ENCODE measurements at regions not wholly inside any gene's neighbourhood (a gene's known extent, or its start where the extent isn't known, plus 50 kb on each side); places are given as distances from the start of the nearest gene placed in this dataset.
A peak's percentile ranks its signal among the peaks of the same experiment; 100 is the strongest.

GRCh38 chr7:110386913-110387312, 704.0 kb upstream of the LRRN3 start:
- H3K4me3 Mint-ChIP-seq = no peak overlapping the region
- H3K27ac ChIP-seq = no peak overlapping the region

GRCh38 chr7:110387689-110388088, 703.2 kb upstream of the LRRN3 start:
- no peak overlapping the region for H3K4me3 Mint-ChIP-seq
- H3K9me3 Mint-ChIP-seq = no peaks in the 10 kb centered on the region
- H3K27me3 ChIP-seq = no peaks in the 10 kb centered on the region
- H3K36me3 Mint-ChIP-seq = no peaks in the 10 kb centered on the region
- no peak for DNase-seq (ENCODE audit: low spot score)
- no peak for TF ChIP-seq EZH2 (IDR thresholded peaks at IDR 0.05)
- no peak for TF ChIP-seq EZH2phosphoT487 (IDR thresholded peaks at IDR 0.05)
- TF ChIP-seq CTCF (IDR thresholded peaks at IDR 0.05) = no peak
- H3K4me2 ChIP-seq = no peak overlapping the region
- H3K9me3 ChIP-seq (ENCODE audit: low read depth) = no peaks in the 10 kb centered on the region
- peaks cover 4% of the 10 kb centered on the region for H3F3A ChIP-seq (ENCODE audit: low read depth)
- no peak overlapping the region for H3K4me3 ChIP-seq
- no peak overlapping the region for H2AFZ ChIP-seq (replicated peaks)
- H3K79me2 ChIP-seq (ENCODE audit: low read depth) = no peaks in the 10 kb centered on the region
- peaks cover 39% of the 10 kb centered on the region for H3K4me1 Mint-ChIP-seq
- peaks cover 20% of the 10 kb centered on the region for H3K4me1 ChIP-seq
- no peaks in the 10 kb centered on the region for H3K36me3 ChIP-seq
- H3K27ac ChIP-seq = no peak overlapping the region
- H3K27me3 Mint-ChIP-seq (ENCODE audit: insufficient read depth, low read depth) = no peaks in the 10 kb centered on the region
- no peak overlapping the region for H3K9ac ChIP-seq
- no peaks in the 10 kb centered on the region for H4K20me1 ChIP-seq (ENCODE audit: low read depth)
- no peak overlapping the region for H3K27ac Mint-ChIP-seq

More at GRCh38 chr7:110386913-110387312, 704.0 kb upstream of the LRRN3 start:
- H3K4me3 ChIP-seq = no peak overlapping the region
- H3K36me3 Mint-ChIP-seq = no peaks in the 10 kb centered on the region
- no peaks in the 10 kb centered on the region for H4K20me1 ChIP-seq (ENCODE audit: low read depth)
- peaks cover 4% of the 10 kb centered on the region for H3F3A ChIP-seq (ENCODE audit: low read depth)
- H3K79me2 ChIP-seq (ENCODE audit: low read depth) = no peaks in the 10 kb centered on the region
- H3K9ac ChIP-seq = no peak overlapping the region
- no peaks in the 10 kb centered on the region for H3K36me3 ChIP-seq
- peaks cover 44% of the 10 kb centered on the region for H3K4me1 Mint-ChIP-seq
- H3K9me3 ChIP-seq (ENCODE audit: low read depth) = no peaks in the 10 kb centered on the region
- peaks cover 26% of the 10 kb centered on the region for H3K4me1 ChIP-seq
- no peak for TF ChIP-seq EZH2 (IDR thresholded peaks at IDR 0.05)
- no peak for TF ChIP-seq CTCF (IDR thresholded peaks at IDR 0.05)
- TF ChIP-seq EZH2phosphoT487 (IDR thresholded peaks at IDR 0.05) = no peak
- no peaks in the 10 kb centered on the region for H3K9me3 Mint-ChIP-seq
- no peaks in the 10 kb centered on the region for H3K27me3 ChIP-seq
- H3K4me2 ChIP-seq = no peak overlapping the region
- H3K27me3 Mint-ChIP-seq (ENCODE audit: insufficient read depth, low read depth) = no peaks in the 10 kb centered on the region
- H2AFZ ChIP-seq (replicated peaks) = no peak overlapping the region
- H3K27ac Mint-ChIP-seq = no peak overlapping the region
- no peak for DNase-seq (ENCODE audit: low spot score)

- no peaks in the 10 kb centered on the region for H3K79me2 ChIP-seq (ENCODE audit: low read depth)
- H3K27me3 ChIP-seq = no peaks in the 10 kb centered on the region
- no peak overlapping the region for H3K4me3 ChIP-seq
- no peak overlapping the region for H3K4me3 Mint-ChIP-seq
- H3K9me3 Mint-ChIP-seq = no peaks in the 10 kb centered on the region
- no peaks in the 10 kb centered on the region for H3K27me3 Mint-ChIP-seq (ENCODE audit: insufficient read depth, low read depth)
- peak overlapping the region; percentile 89 for H3K27ac Mint-ChIP-seq
- H3K27ac ChIP-seq = no peak overlapping the region
- no peak for TF ChIP-seq EZH2phosphoT487 (IDR thresholded peaks at IDR 0.05)
- TF ChIP-seq EZH2 (IDR thresholded peaks at IDR 0.05) = no peak
- no peak for TF ChIP-seq CTCF (IDR thresholded peaks at IDR 0.05)
- H3K9ac ChIP-seq = no peak overlapping the region
- no peak for DNase-seq (ENCODE audit: low spot score)
- H2AFZ ChIP-seq (replicated peaks) = no peak overlapping the region
- no peaks in the 10 kb centered on the region for H4K20me1 ChIP-seq (ENCODE audit: low read depth)
- peaks cover 13% of the 10 kb centered on the region for H3K4me1 ChIP-seq
- H3F3A ChIP-seq (ENCODE audit: low read depth) = no peaks in the 10 kb centered on the region
- no peaks in the 10 kb centered on the region for H3K9me3 ChIP-seq (ENCODE audit: low read depth)
- no peaks in the 10 kb centered on the region for H3K36me3 Mint-ChIP-seq
- no peak overlapping the region for H3K4me2 ChIP-seq
- H3K4me1 Mint-ChIP-seq = peaks cover 32% of the 10 kb centered on the region
- no peaks in the 10 kb centered on the region for H3K36me3 ChIP-seq
These were observed 702.5 kb upstream of the LRRN3 start for GRCh38 chr7:110388457-110388856.

All from neural progenitor cell (in vitro differentiated cells).